ENCODE measurements at regions not wholly inside any gene's neighbourhood (a gene's known extent, or its start where the extent isn't known, plus 50 kb on each side); places are given as distances from the start of the nearest gene placed in this dataset.

GRCh38 chr5:29963956-29964355 lies 1229.5 kb upstream of the CDH6 start:
- Histone ChIP-seq H3K9ac (no peak overlapping the region), H3K27ac (no peak overlapping the region), H3K4me1 (ENCODE audit: low read depth, poor library complexity, severe bottlenecking) (no peaks in the 10 kb centered on the region), H3K4me2 (no peak overlapping the region), H3K27me3 (ENCODE audit: insufficient read depth, low read depth) (no peaks in the 10 kb centered on the region), H3K4me3 (IDR thresholded peaks at IDR 0.05; ENCODE audit: insufficient read depth, low read depth, low read length) (no peak overlapping the region), H3K36me3 (ENCODE audit: insufficient read depth) (no peaks in the 10 kb centered on the region), H4K20me1 (ENCODE audit: insufficient read depth) (no peaks in the 10 kb centered on the region), H2AFZ (ENCODE audit: low read depth) (no peak overlapping the region), H3K79me2 (ENCODE audit: insufficient read depth, low read depth) (no peaks in the 10 kb centered on the region)
- TF ChIP-seq CTCF (conservative IDR thresholded peaks at IDR 0.05; ENCODE audit: low read depth, low read length) = no peak

GRCh38 chr5:29960323-29960722 lies 1233.2 kb upstream of the CDH6 start:
- no peak overlapping the region for H3K27ac ChIP-seq
- H3K4me1 ChIP-seq (ENCODE audit: low read depth, poor library complexity, severe bottlenecking) = no peaks in the 10 kb centered on the region
- no peak overlapping the region for H3K9ac ChIP-seq
- H4K20me1 ChIP-seq (ENCODE audit: insufficient read depth) = no peaks in the 10 kb centered on the region
- no peak for TF ChIP-seq CTCF (conservative IDR thresholded peaks at IDR 0.05; ENCODE audit: low read depth, low read length)
- no peak overlapping the region for H3K4me3 ChIP-seq (IDR thresholded peaks at IDR 0.05; ENCODE audit: insufficient read depth, low read depth, low read length)
- no peak overlapping the region for H3K4me2 ChIP-seq
- H3K79me2 ChIP-seq (ENCODE audit: insufficient read depth, low read depth) = no peaks in the 10 kb centered on the region
- no peaks in the 10 kb centered on the region for H3K27me3 ChIP-seq (ENCODE audit: insufficient read depth, low read depth)
- H2AFZ ChIP-seq (ENCODE audit: low read depth) = no peak overlapping the region
- H3K36me3 ChIP-seq (ENCODE audit: insufficient read depth) = no peaks in the 10 kb centered on the region

- Histone ChIP-seq H3K9ac (no peak overlapping the region), H3K27me3 (ENCODE audit: insufficient read depth, low read depth) (no peaks in the 10 kb centered on the region)
These were observed 1242.9 kb upstream of the CDH6 start for GRCh38 chr5:29950416-29951145.

GRCh38 chr5:29949301-29949872 lies 1244.1 kb upstream of the CDH6 start:
- Histone ChIP-seq H3K27ac (no peak overlapping the region), H3K4me1 (ENCODE audit: low read depth, poor library complexity, severe bottlenecking) (peaks cover 13% of the 10 kb centered on the region), H2AFZ (ENCODE audit: low read depth) (no peak overlapping the region), H4K20me1 (ENCODE audit: insufficient read depth) (no peaks in the 10 kb centered on the region), H3K4me3 (IDR thresholded peaks at IDR 0.05; ENCODE audit: insufficient read depth, low read depth, low read length) (no peak overlapping the region), H3K4me2 (no peak overlapping the region), H3K79me2 (ENCODE audit: insufficient read depth, low read depth) (no peaks in the 10 kb centered on the region), H3K9ac (no peak overlapping the region), H3K36me3 (ENCODE audit: insufficient read depth) (no peaks in the 10 kb centered on the region), H3K27me3 (ENCODE audit: insufficient read depth, low read depth) (no peaks in the 10 kb centered on the region)
- no peak for TF ChIP-seq CTCF (conservative IDR thresholded peaks at IDR 0.05; ENCODE audit: low read depth, low read length)

More at GRCh38 chr5:29950416-29951145, 1242.9 kb upstream of the CDH6 start:
- no peak overlapping the region for H3K4me2 ChIP-seq
- H3K36me3 ChIP-seq (ENCODE audit: insufficient read depth) = no peaks in the 10 kb centered on the region
- no peak overlapping the region for H3K27ac ChIP-seq
- no peak for TF ChIP-seq CTCF (conservative IDR thresholded peaks at IDR 0.05; ENCODE audit: low read depth, low read length)
- no peaks in the 10 kb centered on the region for H4K20me1 ChIP-seq (ENCODE audit: insufficient read depth)
- H3K4me3 ChIP-seq (IDR thresholded peaks at IDR 0.05; ENCODE audit: insufficient read depth, low read depth, low read length) = no peak overlapping the region
- no peak overlapping the region for H2AFZ ChIP-seq (ENCODE audit: low read depth)
- H3K4me1 ChIP-seq (ENCODE audit: low read depth, poor library complexity, severe bottlenecking) = peaks cover 13% of the 10 kb centered on the region
- H3K79me2 ChIP-seq (ENCODE audit: insufficient read depth, low read depth) = no peaks in the 10 kb centered on the region
